GDM1 (cell line): ENCODE measurements at regions not wholly inside any gene's neighbourhood (a gene's known extent, or its start where the extent isn't known, plus 50 kb on each side); places are given as distances from the start of the nearest gene placed in this dataset.
A peak's percentile ranks its signal among the peaks of the same experiment; 100 is the strongest.

ENCODE experiments used
- DNase-seq: peaks from one replicate; lab custom pipeline; 2025; lab: John Stamatoyannopoulos, UW

DNA sequence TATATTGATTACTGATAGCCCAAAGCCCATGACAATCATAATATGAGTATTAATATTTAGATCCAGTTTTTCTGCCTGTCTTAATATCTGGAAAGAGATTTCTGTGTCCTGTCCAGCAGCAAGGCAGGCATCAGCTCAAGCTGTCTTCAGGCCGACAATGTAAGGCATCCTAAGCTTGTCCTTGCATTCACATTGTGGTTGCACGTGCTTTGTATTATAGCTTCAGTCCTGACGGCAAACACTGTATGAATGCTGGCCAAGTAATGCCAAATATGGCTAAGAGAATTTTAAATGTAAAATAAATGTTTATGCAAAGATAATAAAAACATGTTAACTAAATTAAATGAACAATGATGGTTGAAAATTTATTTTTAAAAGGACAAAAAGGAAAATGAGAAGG is 255.7 kb upstream of the RPS6KA3 start:
- DNase-seq, result no peak

GRCh38 chrX:20521222-20521621 is 254.5 kb upstream of the RPS6KA3 start:
- DNase-seq, result no peak

DNA sequence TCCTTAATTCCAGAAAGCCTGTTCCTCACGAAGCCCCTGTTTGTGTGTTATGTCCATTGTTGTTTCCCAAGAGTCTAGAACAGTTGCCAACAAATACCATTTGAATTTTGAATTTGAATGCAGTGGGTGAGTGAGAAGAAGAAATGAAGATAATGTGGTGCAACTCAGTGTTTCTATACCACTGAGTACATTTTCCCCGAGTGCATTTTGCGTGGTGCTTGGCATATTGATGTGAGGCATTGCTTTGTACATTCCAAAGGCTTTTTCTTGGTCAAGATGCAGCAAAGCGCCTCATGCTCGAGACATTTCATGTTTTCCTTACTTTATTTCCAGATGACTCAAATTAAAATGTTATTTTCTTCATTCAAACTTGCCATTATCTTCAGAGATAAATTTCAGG is 253.1 kb upstream of the RPS6KA3 start:
- DNase-seq, result no peak

- DNase-seq, result no peak
Observed at GRCh38 chrX:20519146-20519545, 252.4 kb upstream of the RPS6KA3 start.

DNA sequence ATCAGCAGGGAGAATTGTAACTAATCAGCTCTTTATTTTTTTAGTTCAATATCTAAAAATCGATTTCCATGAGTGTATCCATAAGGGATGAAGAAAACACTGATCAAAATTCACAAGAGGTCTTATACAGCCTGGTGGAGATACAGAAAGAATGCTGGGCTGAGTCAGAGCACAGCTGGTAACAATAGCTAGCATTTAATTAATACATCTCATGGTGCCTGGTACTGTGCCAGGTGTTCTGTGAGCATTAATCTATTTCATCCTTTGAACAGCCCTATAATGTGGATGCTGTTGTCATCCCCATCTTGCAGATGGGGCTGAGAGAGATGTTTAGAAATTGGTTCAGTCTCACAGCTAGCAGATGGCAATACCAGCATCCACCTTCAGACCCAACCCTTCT is 250.9 kb upstream of the RPS6KA3 start:
- no peak for DNase-seq

GRCh38 chrX:20515841-20516461 is 249.2 kb upstream of the RPS6KA3 start:
- DNase-seq, result peak; percentile 40

DNA sequence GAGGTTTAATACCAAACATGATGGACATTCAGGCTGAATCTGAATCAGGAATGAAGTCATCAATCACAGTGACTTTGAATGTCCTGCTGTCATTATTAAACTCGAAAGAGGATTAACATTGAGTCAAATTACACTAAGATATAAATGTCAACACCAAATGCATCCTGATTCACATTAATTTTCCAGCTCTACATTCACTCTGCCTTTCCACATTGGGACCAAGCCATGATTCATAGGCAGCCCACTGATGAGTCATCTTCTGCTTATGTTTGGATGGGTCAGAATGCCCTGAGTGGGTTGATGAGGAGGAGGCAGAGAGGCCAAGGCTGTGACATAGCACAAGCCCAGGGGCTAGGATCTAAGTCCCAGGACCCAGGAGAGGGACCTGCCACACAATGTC is 247.6 kb upstream of the RPS6KA3 start:
- DNase-seq, result no peak

- no peak for DNase-seq
Observed at GRCh38 chrX:20513185-20513584, 246.5 kb upstream of the RPS6KA3 start.

DNA sequence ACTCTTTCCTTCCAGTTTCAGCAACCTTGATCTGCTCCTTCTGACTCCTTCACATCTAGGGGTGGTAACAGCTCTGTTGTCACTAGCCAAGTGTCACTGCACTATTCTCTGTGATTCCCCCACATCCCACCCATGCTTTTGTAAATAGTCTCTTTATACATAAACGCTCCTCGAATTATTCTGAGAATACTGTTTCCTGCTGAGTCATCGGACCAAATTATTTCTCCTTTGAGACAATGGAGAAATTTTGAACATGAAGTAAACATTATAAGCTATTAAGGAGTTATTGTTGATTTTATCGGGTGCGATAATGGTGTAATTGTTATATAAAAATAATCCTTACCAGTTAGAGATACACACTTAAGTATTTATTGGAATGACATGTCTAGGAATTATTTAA is 245.1 kb upstream of the RPS6KA3 start:
- no peak for DNase-seq

DNA sequence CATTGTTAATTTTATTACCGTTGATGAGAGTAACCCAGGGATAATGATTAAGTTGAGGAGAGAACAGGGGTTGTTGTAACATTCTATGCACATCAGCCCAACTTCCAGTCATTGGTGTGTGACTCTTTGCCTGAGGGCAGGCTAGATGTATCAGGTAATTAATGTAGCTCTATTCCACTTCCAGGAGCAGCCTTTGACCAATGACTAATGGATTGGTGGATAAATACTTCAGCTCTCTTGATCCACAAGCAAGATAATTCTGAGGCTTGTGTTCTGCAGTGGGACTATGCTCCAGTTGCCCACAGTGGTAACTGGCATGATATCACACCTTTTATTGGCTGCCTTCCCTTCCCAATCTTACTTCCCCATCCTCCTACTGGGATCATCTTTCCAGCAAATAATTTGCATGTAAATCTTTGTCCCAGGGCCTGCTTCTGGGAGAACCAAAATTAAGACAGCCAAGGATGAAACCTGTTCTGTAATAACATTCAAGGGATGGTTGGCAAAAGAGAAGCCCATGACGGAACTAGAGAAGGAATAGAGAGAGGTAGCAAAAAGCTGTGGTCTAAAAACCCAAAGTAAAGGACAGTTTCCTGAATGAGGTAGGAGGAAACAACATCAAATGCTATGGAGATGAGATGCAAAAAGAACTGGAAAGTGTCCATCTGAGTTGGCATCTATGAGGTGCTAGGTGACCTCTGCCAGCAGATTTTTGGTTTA is 241.4 kb upstream of the RPS6KA3 start:
- no peak for DNase-seq

GRCh38 chrX:20506739-20507138 is 240.0 kb upstream of the RPS6KA3 start:
- no peak for DNase-seq

DNA sequence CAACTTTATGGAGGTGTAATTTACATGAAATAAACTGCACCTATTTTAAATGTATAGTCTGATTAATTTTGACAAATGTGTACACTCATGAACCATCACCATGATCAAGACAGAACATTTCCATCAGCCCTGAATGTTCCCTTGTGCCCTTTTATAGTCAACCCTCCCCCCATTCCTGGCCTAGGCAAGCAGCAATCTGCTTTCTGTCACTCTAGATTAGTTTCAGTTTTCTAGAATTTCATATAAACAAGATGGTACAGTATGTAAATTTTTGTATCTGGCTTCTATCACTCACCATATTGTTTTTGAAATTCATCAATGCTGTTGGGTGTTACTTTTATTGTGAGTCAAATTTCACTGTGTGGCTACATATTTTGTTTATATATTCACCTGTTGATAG is 234.2 kb upstream of the RPS6KA3 start:
- DNase-seq, result no peak

DNA sequence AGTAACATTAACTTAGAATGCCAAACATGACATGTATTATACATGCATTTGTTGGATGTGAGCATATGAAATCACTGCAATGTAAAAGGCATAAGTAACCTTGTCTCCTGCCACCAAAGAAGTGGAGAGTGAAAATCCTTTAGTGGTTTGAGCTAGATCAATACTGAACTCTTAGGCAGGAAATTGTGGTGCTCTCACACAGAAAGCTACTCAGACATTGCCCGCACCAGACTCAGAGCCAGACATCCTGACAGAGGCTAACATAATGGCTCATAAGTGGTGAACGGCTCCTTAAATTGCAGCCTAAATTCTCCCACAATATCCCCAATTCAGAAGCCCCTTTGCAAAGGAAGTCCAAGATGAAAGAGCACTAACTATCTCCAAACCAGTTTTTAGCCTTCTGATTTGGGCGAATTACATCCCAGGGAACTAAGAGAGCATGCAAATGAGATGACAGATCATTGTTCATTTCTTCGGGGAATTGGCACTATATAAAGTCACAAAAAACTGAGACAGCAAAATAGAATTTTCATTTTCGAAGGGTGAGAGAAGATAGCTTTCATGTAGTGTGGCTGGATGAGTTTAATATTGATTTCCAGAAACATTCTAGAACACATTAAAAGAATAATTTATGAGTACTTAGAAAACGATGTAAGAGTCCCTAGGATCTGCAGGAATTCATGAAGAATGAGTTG is 233.6 kb upstream of the RPS6KA3 start:
- no peak for DNase-seq

GRCh38 chrX:20499763-20500162 is 233.1 kb upstream of the RPS6KA3 start:
- no peak for DNase-seq

DNA sequence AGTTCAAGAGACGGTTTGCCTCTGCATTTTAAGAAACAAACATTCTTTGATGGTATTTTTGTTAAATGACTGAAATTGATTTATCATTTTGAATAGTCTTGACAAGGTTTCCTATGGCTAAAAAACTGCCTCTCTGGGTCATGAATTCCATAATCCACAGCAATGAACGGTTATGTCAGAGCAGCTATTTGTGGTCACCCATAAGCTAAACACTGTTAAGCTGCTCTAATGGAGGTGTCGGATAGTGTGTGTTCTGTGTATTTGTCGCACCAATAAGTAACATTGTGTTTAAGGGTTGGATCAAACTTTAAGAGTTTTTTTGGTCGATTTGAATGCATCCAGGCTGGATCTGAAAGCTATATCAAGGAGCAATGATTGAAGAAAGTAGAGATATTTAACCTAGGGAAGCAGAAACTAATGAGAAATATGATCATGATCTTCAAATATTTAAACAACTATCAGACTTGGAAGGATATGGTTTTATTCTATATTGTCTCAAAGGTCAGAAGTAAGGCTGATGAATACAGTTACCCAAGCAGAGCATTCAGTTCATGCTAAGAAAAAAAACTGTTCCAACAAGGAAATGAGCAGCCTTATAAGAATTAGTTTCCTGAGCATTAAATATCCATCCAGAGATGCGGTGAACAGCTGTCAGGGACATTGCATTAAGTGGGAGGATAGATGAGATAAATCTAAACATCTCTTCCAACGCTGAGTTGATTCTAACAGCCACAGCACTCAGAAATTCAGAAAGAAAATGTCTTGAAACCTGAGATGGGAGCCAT is 232.3 kb upstream of the RPS6KA3 start:
- DNase-seq, result no peak

- DNase-seq, result no peak
Observed at GRCh38 chrX:20495575-20495974, 228.9 kb upstream of the RPS6KA3 start.

- no peak for DNase-seq
Observed at GRCh38 chrX:20488473-20488872, 221.8 kb upstream of the RPS6KA3 start.

DNA sequence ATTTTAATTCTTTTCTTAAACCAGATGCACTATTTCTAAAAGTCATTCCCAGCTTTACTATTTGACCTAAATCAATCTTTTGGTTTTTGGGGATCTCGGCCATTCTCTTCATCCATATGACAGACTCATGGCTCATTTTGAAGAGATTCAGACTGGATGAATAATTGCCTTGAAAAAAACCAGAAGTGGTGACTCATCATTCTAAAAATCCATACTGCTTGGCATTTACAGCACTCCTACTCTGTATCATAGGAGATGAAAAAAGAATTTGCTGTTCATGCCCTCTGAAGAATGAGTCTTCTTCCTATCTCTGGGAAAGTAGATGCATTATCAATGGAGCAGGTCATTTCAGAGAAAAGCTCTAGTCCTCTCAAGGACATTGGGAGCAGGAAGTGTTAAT is 220.5 kb upstream of the RPS6KA3 start:
- DNase-seq, result no peak

DNA sequence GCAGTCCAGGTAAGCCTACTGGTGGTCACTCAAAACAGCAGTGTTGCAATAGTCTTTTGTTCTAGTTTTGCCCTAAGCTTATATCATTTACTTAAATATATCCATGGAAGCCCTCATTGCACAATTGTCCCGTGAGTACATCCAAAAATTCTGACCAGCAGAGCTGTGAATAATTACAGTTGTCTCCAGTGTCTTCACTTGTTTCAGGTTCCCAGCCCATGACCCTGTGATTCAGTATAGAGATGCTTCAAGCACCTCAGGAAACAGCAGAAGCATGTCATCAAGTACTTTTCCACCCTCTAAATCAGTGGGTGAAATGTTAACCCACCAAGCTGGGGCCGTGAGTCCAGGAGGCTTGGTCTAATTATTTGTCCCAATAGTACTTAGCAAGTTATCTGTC is 214.9 kb upstream of the RPS6KA3 start:
- DNase-seq, result no peak

DNA sequence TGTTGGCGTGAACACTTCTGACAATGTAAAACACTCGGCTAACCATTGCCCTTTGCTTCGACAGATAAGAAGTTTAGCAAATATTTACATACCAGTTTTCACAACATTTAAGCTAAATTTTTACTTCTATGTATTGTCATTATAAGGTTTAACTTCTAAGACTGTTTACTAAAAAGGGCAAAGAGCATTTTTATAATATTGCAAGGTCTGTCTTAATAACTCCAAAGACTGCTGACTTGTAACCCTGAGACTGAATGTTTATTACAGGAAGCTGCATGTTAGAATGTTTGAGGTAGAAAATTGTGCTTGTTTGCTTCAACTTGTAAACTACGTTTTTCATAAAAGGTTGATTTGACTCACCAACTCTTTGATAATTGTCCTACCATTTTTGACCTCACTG is 213.2 kb upstream of the RPS6KA3 start:
- no peak for DNase-seq

GRCh38 chrX:20479048-20479447 is 212.3 kb upstream of the RPS6KA3 start:
- no peak for DNase-seq

DNA sequence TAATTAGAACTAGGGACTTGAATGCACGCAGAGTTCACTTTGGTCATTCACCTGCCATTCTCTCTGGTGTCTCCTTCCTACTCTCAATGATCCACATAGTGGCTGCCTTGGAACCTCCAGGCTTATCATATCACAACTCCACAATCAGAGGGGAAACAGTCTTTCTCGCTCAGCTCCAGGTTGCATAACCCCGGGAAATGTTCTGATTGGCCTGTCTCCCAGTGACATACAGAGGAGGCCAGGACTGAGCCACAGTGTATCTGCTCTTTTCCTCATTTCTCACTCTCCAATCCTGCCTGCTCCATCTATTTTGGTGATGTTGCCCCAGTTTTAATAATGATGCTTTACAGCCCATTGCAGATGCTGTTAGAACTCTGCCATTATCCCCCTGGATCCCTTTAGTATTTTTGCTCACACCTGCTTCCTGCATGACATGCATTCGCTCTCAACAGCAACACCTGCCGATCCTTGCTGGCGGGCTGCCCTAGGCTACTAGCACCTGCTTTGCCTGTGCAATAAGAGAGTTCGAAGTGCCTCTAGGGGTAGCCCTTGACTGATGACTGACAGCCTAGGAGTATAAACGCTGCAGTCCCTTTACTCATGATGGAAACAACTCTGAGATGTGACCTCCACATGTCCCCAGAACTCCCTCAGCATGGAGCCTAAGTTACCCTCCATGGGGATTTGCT is 211.3 kb upstream of the RPS6KA3 start:
- DNase-seq, result no peak
